HG03139 (cell line): ENCODE measurements at regions not wholly inside any gene's neighbourhood (a gene's known extent, or its start where the extent isn't known, plus 50 kb on each side); places are given as distances from the start of the nearest gene placed in this dataset.
"Not testable (repeated sequence)": the region's sequence is repeated elsewhere in the genome, so short reads cannot be mapped to it uniquely, and the experiment has no call there.

ENCODE experiments used
- ATAC-seq: cut with Tn5 transposase; IDR thresholded peaks from one replicate; pipeline ENCODE4 v1.9.1; 2021; ENCODE audit not compliant: unreplicated experiment

GRCh38 chrX:150207733-150208132 is 155.4 kb upstream of the MAMLD1 start:
- no peak for ATAC-seq

DNA sequence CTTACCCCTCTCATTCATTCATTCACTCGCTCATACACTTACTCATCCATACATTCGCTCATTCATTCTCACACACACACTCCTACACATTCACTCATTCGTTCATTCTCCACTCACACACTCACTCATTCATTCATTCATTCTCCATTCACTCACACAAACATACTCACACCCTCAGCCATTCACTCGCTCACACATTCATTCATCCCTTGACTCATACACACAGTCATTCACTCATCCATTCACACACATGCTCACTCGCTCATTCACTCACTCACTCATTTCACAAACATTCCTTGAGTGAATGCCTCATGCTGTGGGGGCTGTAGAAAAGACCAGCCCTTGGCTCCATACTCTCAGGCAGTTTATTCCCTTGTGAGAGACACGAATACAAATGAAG is 151.1 kb upstream of the MAMLD1 start:
- ATAC-seq: no peak

DNA sequence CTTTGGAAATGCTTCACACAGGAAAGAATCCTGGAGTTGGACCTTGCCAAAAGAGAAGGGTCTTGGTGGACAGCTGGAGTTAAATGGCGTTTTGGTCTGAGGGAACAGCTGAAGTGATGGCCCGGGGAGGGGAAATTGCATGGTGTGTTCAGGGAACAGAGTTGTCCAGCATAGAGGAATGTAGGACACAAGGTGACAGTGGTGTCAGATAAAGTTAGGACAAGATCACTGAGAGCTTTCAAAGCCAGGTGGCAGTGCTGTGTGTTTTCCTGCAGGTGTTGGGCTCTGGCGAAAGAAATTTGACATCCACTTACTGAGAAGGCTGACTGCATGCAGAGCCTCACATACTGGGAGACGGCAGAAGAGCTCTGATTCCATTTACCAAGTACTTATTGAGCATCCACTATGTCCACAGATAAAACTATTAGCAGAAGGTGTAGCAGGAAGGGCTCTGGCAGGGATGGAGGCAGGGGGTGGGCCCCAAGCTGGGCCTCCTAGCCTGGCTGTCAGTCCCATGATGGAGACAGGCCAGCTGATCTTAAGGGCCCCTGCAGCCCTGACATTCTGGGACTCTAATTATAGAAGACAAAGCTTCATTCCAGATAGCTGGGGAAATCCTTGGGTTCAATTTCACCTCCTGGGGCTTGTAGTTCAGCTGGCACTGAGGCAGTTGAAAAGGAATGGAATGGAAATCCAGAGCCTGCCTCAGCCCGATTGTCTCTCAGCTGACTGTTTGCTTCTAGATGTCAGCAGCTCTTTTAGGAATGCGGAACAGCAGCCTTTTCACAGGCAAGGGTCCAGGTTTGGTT is 150.2 kb upstream of the MAMLD1 start:
- ATAC-seq: no peak

DNA sequence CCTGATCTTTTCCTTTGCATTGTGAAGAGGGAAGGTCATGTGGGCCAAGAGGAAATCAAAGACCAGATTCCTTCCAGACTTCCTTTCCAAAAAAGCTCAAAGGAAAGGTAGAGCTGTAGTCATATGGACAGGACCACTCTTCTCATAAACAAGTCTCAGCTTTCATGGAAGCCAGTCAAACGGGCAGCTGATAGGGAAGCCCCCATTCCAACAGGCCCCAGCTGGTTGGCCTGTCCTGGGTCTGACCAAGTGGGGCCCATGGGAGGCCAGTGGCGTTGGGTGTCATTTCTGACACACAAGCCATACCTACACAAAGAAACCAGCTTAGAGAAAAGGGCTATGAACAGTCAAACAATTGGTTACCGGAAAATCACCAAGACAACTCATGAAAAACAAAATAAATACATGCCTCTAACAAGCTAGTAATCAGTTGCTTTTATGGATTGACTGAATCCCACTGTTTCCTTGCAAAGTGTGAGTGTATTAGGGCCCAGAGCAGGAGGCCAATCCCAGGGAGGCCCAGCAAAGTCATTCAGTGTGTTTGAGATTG is 149.6 kb upstream of the MAMLD1 start:
- ATAC-seq: no peak

DNA sequence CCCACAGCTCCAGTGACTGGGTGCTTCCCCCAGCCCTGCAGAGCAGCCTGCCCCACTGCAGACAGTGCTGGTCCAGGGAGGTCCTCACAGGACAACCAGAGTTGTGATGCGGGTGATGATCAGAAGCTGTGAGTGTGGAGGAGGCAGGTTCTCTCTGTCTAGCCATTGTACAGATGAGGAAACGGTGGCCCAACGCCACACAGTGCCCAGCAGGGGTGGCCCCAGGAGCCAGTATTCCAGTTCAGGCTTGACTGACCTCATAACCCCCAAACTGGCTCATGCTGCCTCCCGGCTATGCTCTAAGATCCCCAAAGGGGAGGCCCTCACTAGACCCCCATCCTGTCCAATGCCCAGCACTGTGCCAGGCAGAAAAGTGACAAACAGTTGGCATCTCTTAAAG is 147.1 kb upstream of the MAMLD1 start:
- not testable (repeated sequence) for ATAC-seq

GRCh38 chrX:150216716-150217115 is 146.4 kb upstream of the MAMLD1 start:
- no peak for ATAC-seq

GRCh38 chrX:150217609-150218008 is 145.5 kb upstream of the MAMLD1 start:
- no peak for ATAC-seq

GRCh38 chrX:150219374-150220185 is 143.5 kb upstream of the MAMLD1 start:
- ATAC-seq: no peak

- ATAC-seq: no peak
Measured at GRCh38 chrX:150223176-150224015, 139.7 kb upstream of the MAMLD1 start.

DNA sequence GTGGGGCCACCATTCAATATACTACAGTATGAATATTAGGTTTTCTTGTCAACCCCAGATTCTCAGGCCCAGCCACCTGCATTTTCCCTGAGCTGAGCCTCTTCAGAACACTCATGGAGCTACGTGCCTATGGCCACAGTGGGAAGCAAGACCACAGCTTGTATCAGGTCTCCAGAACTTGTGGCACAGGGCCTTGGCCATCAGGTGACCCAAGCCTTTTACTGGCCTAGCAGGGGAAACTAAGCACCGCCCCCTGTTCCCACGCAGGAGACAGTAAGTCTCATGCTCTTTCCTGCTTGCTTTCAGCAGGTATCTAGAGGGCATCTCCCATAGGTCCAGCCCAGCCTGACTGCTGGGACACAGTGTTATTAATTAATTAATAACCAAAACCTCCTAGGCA is 138.4 kb upstream of the MAMLD1 start:
- ATAC-seq: no peak

- no peak for ATAC-seq
Measured at GRCh38 chrX:150225266-150225665, 137.9 kb upstream of the MAMLD1 start.

DNA sequence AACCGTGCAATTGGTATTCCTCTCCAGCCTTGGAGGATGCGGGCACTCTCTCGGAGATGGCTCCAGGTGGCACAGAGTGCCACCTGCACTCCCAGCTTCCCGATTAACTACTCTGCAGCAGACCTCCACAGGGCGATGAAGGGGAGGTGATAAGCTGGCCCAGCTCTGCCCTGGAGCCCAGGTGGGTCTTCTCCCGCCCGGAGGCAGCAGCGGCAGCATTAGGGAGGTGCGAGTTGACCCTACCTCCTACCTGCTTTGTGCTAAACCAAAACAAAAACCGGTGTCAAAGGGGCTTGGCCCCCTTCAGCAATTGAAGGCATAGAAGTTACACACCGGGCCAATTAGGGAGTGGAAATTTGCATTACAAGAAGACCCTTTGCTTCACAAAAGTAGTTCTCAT is 137.4 kb upstream of the MAMLD1 start:
- ATAC-seq: no peak

- ATAC-seq: no peak
Measured at GRCh38 chrX:150226223-150226965, 136.7 kb upstream of the MAMLD1 start.

DNA sequence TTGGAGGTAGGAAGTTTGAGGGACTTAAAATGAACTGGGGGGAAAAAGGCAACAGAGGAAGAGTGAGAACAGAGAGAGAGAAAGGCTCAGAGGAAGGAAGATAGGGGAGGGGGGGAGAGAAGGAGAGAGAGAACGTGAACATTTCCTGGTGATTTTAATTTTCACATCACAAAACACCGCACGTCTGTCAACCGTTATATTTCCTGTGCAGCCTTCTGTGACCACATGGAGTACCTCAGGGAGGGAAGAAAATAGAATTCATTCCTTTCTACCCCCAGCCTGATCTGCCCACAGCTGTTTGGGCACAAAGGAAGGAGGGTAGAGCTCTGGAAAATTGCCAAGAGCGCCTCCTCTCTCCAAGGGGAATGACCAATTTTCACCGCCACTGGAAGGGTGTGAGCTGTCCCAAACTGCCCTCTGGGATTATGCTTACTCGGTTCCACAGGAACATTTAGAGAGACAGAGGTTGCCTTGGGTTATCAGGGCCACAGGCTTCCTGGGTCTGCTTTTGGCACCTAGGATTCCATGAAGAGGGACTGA is 135.7 kb upstream of the MAMLD1 start:
- no peak for ATAC-seq

DNA sequence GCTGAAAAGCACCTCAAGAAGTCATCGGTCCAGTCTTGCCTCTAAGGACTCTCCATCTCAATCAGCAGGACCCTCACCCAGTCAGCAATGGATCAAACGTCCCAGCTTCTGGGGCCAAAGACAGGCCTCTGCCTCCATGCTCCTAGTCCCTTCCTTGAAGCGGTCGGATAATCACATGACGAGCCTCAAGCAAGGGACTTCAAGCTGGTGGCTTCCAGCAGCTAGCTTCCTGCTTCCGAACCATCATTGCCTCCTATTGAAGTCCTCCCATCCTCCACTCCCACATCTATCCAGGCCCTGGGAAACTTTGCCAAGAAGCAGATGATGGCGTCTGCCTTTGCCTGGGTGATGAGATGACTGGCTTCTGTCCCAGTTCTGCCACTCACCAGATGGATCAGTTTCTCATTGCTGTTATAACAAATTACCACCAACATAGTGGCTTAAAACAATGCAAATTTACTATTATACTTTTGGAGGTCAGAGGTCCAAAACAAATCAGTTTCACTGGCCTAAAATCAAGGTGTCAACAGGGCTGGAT is 135.2 kb upstream of the MAMLD1 start:
- ATAC-seq: no peak

DNA sequence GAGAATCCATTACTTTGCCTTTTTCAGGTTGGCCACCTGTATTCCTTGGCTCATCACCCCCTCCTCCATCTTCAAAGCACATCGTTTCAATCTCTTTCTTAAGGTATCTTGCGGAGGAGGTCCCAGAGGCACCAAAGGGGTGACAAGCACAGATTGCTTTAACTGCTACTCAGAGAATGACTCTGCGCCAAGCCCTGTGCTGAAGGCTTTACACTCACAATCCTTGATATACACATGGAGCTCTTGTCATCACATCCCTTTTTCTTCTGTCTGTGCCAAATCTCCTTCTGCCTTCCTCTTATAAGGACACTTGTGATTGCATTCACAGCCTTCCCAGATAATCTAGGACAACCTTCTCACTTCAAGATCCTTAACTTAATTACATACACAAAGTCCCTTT is 134.7 kb upstream of the MAMLD1 start:
- ATAC-seq: no peak

GRCh38 chrX:150229030-150229429 is 134.1 kb upstream of the MAMLD1 start:
- ATAC-seq: no peak

DNA sequence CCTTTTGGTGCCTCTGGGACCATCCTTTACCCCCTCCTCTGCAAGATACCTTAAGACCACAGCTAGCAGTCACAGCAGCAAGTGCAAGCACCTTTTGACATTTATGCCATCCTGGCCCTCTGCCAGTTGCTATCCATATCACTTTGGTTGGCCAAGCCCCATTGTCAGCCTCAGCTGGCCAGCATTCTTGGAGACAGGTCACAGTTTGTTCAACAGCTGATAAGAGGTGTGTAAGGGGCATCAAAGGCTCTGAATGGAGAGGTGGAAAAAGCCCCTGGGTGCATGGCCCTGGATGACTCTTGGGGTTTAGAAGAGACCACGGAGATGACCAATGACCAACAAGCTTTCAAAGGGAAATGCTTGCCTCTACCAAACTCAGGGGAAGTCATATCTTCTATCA is 133.6 kb upstream of the MAMLD1 start:
- no peak for ATAC-seq

DNA sequence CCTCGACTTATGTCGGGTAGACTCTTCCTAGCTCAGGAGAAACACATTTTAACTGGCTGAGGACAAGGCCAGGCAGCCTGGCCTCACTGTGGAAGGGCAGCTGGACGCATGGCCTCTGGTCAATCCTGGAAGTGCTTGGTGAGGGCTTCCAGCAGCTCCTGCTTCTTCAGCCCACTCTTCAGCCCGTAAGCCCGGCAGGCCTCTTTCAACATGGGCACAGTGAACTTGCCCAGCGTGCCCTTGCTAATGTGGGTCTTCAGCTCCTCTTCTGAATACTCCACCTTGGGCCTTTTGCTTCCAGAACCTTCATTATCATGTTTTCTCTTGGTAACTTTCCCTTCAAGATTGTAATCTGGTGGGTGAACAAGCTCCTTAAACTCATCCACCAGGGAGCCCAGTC is 132.2 kb upstream of the MAMLD1 start:
- not testable (repeated sequence) for ATAC-seq

GRCh38 chrX:150231368-150231767 is 131.7 kb upstream of the MAMLD1 start:
- ATAC-seq: not testable (repeated sequence)
